ENCODE measurements at regions not wholly inside any gene's neighbourhood (a gene's known extent, or its start where the extent isn't known, plus 50 kb on each side); places are given as distances from the start of the nearest gene placed in this dataset.

GRCh38 chr6:159434410-159434809, 258.6 kb downstream of the SOD2 start:
- TF ChIP-seq, protein P1, sequence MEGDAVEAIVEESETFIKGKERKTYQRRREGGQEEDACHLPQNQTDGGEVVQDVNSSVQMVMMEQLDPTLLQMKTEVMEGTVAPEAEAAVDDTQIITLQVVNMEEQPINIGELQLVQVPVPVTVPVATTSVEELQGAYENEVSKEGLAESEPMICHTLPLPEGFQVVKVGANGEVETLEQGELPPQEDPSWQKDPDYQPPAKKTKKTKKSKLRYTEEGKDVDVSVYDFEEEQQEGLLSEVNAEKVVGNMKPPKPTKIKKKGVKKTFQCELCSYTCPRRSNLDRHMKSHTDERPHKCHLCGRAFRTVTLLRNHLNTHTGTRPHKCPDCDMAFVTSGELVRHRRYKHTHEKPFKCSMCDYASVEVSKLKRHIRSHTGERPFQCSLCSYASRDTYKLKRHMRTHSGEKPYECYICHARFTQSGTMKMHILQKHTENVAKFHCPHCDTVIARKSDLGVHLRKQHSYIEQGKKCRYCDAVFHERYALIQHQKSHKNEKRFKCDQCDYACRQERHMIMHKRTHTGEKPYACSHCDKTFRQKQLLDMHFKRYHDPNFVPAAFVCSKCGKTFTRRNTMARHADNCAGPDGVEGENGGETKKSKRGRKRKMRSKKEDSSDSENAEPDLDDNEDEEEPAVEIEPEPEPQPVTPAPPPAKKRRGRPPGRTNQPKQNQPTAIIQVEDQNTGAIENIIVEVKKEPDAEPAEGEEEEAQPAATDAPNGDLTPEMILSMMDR (conservative IDR thresholded peaks at IDR 0.05; ENCODE audit: control insufficient read depth, insufficient read depth, low read depth, low read length): no peak
- DNase-seq (ENCODE audit: low read depth): no peak
- no peak overlapping the region for H3K4me3 ChIP-seq (ENCODE audit: control insufficient read depth, low read depth, low read length)

- DNase-seq (ENCODE audit: low read depth): no peak
- TF ChIP-seq, protein P1 (conservative IDR thresholded peaks at IDR 0.05; ENCODE audit: control insufficient read depth, insufficient read depth, low read depth, low read length): no peak
Measured at GRCh38 chr6:159433550-159433949, 259.5 kb downstream of the SOD2 start.

DNA sequence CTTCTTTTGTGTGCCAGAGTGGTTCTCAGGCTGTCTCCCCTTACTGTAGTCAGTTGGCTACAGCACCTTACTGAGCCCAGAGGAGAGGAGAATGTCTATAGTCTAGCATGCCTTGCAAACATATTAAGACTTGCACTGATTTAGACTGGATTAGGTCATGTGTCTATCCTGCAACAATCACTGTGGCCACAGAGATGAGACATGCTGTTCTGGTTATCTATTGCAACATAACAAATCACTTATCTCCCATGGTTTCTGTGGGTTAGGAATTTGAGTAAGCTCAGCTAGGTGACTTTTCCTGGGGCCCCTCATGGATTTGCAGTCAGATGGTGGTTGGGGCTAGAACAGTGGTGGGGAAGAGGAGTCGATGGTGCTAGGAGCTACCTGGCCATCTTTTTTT, 261.3 kb downstream of the SOD2 start:
- H3K4me3 ChIP-seq (ENCODE audit: control insufficient read depth, low read depth, low read length): no peak overlapping the region
- peak; percentile 30 for DNase-seq (ENCODE audit: low read depth)
- TF ChIP-seq, protein P1 (conservative IDR thresholded peaks at IDR 0.05; ENCODE audit: control insufficient read depth, insufficient read depth, low read depth, low read length): no peak

More at GRCh38 chr6:159433550-159433949, 259.5 kb downstream of the SOD2 start:
- H3K4me3 ChIP-seq (ENCODE audit: control insufficient read depth, low read depth, low read length): no peak overlapping the region

DNA sequence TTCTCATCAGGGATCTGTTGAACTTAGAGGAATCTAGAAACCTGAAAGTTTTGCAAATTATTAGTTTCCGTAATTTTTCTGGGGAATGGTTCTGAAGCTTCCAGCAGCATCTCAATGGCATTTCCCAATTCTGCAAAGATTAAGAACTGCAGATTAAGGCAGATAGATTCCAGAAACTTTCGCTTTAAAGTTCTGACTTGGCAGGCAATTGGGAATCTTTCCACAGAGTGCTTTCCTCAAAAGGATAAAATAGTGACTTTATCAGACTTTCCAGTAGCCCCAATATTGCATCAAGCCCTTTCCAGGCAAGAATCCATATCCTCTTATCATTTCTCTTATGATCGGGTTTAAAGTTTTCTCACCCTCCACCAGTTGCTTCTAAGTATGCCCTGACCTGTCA, 261.1 kb downstream of the FNDC1 start:
- TF ChIP-seq, protein P1 (conservative IDR thresholded peaks at IDR 0.05; ENCODE audit: control insufficient read depth, insufficient read depth, low read depth, low read length): no peak

DNA sequence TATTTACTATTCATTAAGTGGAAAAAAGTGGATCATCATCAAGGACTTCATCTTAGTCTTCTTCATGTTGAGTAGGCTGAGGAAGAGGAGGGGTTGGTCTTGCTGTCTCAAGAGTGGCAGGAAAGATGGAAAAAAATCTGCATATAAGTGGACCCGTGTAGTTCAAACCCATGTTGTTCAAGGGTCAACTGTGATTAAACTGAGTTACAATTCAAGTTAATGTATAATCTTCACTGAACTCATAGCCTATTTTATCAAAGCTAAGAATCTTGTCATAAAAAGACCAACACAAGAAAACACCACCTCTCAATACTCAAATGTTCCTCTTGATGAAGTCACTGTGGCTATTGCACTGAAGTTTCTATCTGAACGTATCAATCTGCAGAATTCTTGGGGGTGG, 260.2 kb downstream of the FNDC1 start:
- TF ChIP-seq, protein P1 (conservative IDR thresholded peaks at IDR 0.05; ENCODE audit: control insufficient read depth, insufficient read depth, low read depth, low read length): no peak

More for the DNA sequence above, 261.1 kb downstream of the FNDC1 start:
- H3K4me3 ChIP-seq (ENCODE audit: control insufficient read depth, low read depth, low read length): no peak overlapping the region
- DNase-seq (ENCODE audit: low read depth): no peak

GRCh38 chr6:159427771-159428170, 258.6 kb downstream of the FNDC1 start:
- no peak overlapping the region for H3K4me3 ChIP-seq (ENCODE audit: control insufficient read depth, low read depth, low read length)
- TF ChIP-seq, protein P1 (conservative IDR thresholded peaks at IDR 0.05; ENCODE audit: control insufficient read depth, insufficient read depth, low read depth, low read length): no peak
- no peak for DNase-seq (ENCODE audit: low read depth)

More for the DNA sequence above, 260.2 kb downstream of the FNDC1 start:
- no peak for DNase-seq (ENCODE audit: low read depth)
- no peak overlapping the region for H3K4me3 ChIP-seq (ENCODE audit: control insufficient read depth, low read depth, low read length)

DNA sequence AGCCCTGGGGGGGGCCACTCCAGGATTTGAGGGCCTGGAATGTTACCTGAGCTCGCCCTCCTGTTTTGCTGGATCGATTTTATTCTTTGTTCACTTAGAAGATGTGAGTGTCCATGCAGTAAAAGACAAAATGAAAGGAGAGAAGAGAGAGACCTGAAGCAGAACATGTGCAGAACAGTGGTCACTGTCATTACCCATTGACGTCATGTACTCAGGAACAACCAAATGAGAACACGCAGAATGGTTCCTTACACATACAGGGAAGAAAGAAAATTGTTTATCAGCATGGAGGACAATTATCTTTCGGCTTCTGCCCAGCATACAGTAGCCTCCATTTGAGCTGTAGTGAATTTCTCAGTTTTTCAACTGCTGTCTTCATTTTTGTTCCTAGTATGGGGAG, 258.1 kb downstream of the FNDC1 start:
- TF ChIP-seq, protein P1 (conservative IDR thresholded peaks at IDR 0.05; ENCODE audit: control insufficient read depth, insufficient read depth, low read depth, low read length): no peak
- no peak overlapping the region for H3K4me3 ChIP-seq (ENCODE audit: control insufficient read depth, low read depth, low read length)
- DNase-seq (ENCODE audit: low read depth): no peak

Data from fibroblast of mammary gland (primary cell).